Left ventricle myocardium inferior (tissue), 1 donor: ENCODE measurements at regions not wholly inside any gene's neighbourhood (a gene's known extent, or its start where the extent isn't known, plus 50 kb on each side); places are given as distances from the start of the nearest gene placed in this dataset.

Experiments
- DNase-seq: peaks from one replicate; pipeline ENCODE4 v3.0.0-alpha.2; 2020
- H3K27ac ChIP-seq: fragments of 200-600 bp; replicated peaks from 2 replicates; pipeline ENCODE4 v1.8.0; 2021
- H3K27me3 ChIP-seq: fragments of 200-600 bp; 2 replicates; pipeline ENCODE4 v1.8.0; 2021; ENCODE audit warnings: low read depth
- H3K36me3 ChIP-seq: fragments of 200-600 bp; 2 replicates; pipeline ENCODE4 v1.8.0; 2021
- H3K4me1 ChIP-seq: fragments of 200-600 bp; 2 replicates; pipeline ENCODE4 v1.8.0; 2021
- H3K4me3 ChIP-seq: fragments of 200-600 bp; 2 replicates; pipeline ENCODE4 v1.8.0; 2021; ENCODE audit warnings: mild to moderate bottlenecking, moderate library complexity
- H3K9me3 ChIP-seq: fragments of 200-600 bp; replicated peaks from 2 replicates; pipeline ENCODE4 v1.8.0; 2021
- CTCF ChIP-seq: fragments of 200-600 bp; IDR thresholded peaks from 2 replicates; pipeline ENCODE4 v1.8.0; 2021; ENCODE audit warnings: antibody characterized with exemption, mild to moderate bottlenecking, borderline replicate concordance
- intact Hi-C: fragments of 100-400 bp; cut with micrococcal nuclease; formaldehyde crosslinking; loops from one replicate; pipeline ENCODE4 v1.11.0; 2022
- donor health status: DM: no; HTN: yes; CAD: no; lungs with severe emphysema.

- no peak overlapping the region for H3K27ac ChIP-seq
- intact Hi-C loops = no loop called here
- no peaks in the 10 kb centered on the region for H3K9me3 ChIP-seq
- no peaks in the 10 kb centered on the region for H3K27me3 ChIP-seq
- no peak overlapping the region for H3K4me3 ChIP-seq
- no peak for DNase-seq
- no peaks in the 10 kb centered on the region for H3K36me3 ChIP-seq
- no peak for TF ChIP-seq CTCF
- H3K4me1 ChIP-seq = peaks cover 3% of the 10 kb centered on the region
Measured at GRCh38 chr14:71665157-71665556, 267.1 kb upstream of the RGS6 start.

- Histone ChIP-seq H3K27me3 (no peaks in the 10 kb centered on the region), H3K4me1 (no peaks in the 10 kb centered on the region), H3K4me3 (no peak overlapping the region), H3K9me3 (no peaks in the 10 kb centered on the region), H3K36me3 (no peaks in the 10 kb centered on the region), H3K27ac (no peak overlapping the region)
- no peak for DNase-seq
- intact Hi-C loops = no loop called here
- no peak for TF ChIP-seq CTCF
Measured at GRCh38 chr14:71665781-71666180, 266.4 kb upstream of the RGS6 start.

GRCh38 chr14:71666571-71667145 is 265.6 kb upstream of the RGS6 start:
- DNase-seq = no peak
- Histone ChIP-seq H3K9me3 (no peaks in the 10 kb centered on the region), H3K27me3 (no peaks in the 10 kb centered on the region), H3K4me3 (no peak overlapping the region), H3K36me3 (no peaks in the 10 kb centered on the region), H3K27ac (no peak overlapping the region), H3K4me1 (no peaks in the 10 kb centered on the region)
- TF ChIP-seq CTCF = no peak
- intact Hi-C loops = no loop called here

- peaks cover 6% of the 10 kb centered on the region for H3K36me3 ChIP-seq
- H3K4me1 ChIP-seq = no peaks in the 10 kb centered on the region
- no peak for TF ChIP-seq CTCF
- intact Hi-C loops = no loop called here
- H3K4me3 ChIP-seq = no peak overlapping the region
- DNase-seq = no peak
- no peaks in the 10 kb centered on the region for H3K9me3 ChIP-seq
- no peaks in the 10 kb centered on the region for H3K27me3 ChIP-seq
- no peak overlapping the region for H3K27ac ChIP-seq
Measured at GRCh38 chr14:71668186-71668912, 263.9 kb upstream of the RGS6 start.

GRCh38 chr14:71672596-71672995 is 259.6 kb upstream of the RGS6 start:
- H3K9me3 ChIP-seq = peaks cover 2% of the 10 kb centered on the region
- H3K27ac ChIP-seq = no peak overlapping the region
- intact Hi-C loops = no loop called here
- H3K4me3 ChIP-seq = no peak overlapping the region
- no peak for DNase-seq
- no peaks in the 10 kb centered on the region for H3K27me3 ChIP-seq
- no peaks in the 10 kb centered on the region for H3K4me1 ChIP-seq
- peaks cover 13% of the 10 kb centered on the region for H3K36me3 ChIP-seq
- TF ChIP-seq CTCF = no peak
